Inferior parietal cortex (tissue), 1 donor: ENCODE measurements at regions not wholly inside any gene's neighbourhood (a gene's known extent, or its start where the extent isn't known, plus 50 kb on each side); places are given as distances from the start of the nearest gene placed in this dataset.
"Not testable (repeated sequence)": the region's sequence is repeated elsewhere in the genome, so short reads cannot be mapped to it uniquely, and the experiment has no call there.

Experiments used
- DNase-seq: peaks from one replicate; pipeline ENCODE4 v3.0.0-alpha.2; 2016; ENCODE audit errors: extremely low spot score

DNA sequence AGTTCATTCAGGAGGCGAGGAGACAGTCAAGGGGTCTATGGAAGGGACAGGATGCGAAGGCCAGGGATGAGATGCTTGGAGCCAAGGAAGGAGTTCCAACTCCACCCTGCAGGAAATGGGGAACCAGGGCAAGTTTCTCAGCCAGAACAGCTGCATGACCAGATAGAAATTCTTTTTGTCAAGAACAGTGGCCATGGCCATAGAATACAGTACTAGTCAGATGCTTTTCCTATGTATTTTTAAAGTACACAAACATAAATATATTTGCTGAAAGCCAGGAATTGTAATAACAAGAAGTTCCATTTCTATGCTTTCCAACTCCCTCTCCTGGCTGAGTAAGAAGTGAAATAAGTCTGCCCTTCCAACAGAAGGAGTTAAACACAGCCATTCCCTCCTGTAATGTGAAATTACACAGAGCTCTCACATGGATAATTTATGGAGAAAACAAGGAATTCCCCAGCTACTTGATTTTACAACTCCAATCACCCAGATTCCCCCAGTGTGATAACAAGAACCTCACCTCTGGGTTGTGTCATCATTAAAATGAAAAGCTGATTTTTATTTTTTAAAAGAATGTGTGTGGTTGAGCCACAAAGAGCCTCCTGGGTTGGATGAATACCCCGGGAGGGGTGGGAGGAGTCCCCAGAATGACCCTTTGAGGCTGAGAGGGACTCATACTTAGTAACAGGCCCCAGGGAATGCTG, 124.6 kb upstream of the ARHGEF3 start:
- DNase-seq, result no peak

- not testable (repeated sequence) for DNase-seq
Observed at GRCh38 chr3:56924700-56925099, 123.0 kb upstream of the ARHGEF3 start.

GRCh38 chr3:56923526-56924224, 121.9 kb upstream of the ARHGEF3 start:
- DNase-seq, result no peak

- DNase-seq, result no peak
Observed at GRCh38 chr3:56921573-56922453, 120.1 kb upstream of the ARHGEF3 start.

DNA sequence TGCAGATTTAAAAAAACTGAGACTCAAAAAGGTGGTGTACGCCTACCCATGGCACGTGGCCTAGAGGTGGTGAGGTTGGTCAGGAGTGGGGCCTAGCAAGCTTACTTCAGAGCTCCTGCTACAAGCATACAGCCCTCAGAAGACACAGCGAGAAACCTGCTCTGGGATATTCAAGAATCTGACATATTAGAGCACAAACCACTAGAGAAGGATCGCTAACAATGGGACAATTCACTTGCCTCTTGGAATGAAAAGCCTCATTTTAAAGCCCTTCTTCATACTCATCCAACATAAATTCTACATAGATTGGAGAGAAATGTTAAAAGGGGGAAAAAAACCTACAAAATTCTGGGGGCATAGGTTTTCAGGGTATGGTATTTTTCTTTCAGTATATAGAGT, 118.0 kb upstream of the ARHGEF3 start:
- no peak for DNase-seq

GRCh38 chr3:56919137-56919796, 117.5 kb upstream of the ARHGEF3 start:
- no peak for DNase-seq

GRCh38 chr3:56918111-56918568, 116.4 kb upstream of the ARHGEF3 start:
- no peak for DNase-seq

- no peak for DNase-seq
Observed at GRCh38 chr3:56917361-56918110, 115.8 kb upstream of the ARHGEF3 start.

DNA sequence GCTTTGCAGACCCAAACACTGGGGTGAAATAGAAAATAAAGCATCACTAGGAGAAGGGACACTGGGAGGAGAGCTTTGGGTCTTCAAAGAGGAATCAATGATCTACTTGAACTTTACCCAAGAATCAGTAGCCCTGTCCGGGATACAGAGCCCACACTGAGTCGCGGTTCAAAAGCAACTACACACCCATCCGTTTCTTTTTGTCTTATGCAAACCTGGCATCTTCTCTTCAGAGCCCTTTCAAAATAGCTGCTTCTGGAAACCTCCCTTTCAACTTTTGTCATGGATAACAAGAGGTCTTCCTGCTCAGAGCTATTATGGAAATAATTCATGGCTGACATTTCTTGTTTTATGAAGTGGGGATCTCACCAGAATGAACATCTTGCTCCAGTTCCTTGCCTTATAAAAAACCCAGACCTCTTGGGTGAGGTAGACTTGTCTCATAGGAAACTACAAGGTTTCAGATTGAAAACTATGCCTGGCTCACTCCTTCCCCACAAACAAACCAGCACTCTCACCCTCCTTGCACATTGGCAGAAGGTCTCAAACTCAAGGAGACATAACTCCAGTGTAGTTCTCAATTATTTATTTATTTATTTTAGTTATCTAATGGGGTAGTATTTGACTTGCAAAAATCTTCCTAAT, 115.1 kb upstream of the ARHGEF3 start:
- DNase-seq, result no peak

DNA sequence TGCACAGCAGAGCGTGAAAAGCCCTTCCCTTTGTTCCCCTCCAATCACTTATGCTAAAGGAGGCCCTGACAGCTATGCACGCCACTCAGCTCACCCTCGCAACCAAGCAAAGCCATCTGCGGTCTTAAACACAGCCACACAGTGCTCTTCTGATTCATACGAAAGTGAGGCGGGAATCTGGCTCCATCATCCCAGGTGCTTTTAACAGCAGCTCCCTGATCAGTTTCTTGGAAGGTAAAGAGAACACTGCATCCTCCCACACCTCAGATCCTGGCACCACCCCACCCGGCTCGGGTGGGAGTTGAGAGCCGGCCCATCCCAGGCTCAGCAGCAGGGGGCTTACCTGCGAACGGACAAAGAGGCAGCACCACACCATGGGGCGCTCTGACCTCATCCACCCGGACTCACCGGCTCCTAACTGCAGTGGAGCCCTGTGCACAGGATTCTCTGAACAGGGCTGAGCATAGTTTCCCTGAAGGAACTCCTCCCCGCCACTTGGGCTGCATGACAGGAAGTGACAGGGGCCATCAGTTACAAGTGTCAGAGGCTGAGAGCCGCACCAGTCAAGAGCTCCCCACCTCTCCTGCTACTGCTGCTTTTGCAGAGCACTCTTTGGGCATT, 114.3 kb upstream of the ARHGEF3 start:
- DNase-seq, result no peak

GRCh38 chr3:56914646-56915045, 112.9 kb upstream of the ARHGEF3 start:
- DNase-seq, result no peak

DNA sequence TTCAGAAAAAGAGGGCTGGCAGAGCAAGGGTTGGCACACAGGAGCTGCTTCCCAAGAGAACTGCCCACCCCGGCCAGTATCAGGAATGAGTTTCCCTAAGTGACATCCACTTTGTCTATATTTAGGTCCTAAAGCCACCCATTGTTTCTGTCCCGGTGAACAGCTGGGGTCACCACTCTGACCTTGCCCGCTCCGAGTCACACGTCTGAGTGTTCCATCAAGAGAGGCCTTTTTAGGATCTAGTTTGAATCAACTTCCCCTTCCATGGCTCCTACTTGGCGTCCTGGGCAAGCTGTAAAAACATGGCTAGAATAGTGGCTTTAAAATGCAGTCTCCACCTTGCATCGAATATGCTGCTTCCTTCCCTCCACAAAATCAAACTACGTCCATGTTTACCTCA, 109.6 kb upstream of the ARHGEF3 start:
- no peak for DNase-seq

- DNase-seq, result no peak
Observed at GRCh38 chr3:56909349-56909748, 107.6 kb upstream of the ARHGEF3 start.

- DNase-seq, result no peak
Observed at GRCh38 chr3:56908004-56908403, 106.3 kb upstream of the ARHGEF3 start.

GRCh38 chr3:56904552-56905215, 102.9 kb upstream of the ARHGEF3 start:
- DNase-seq, result no peak

DNA sequence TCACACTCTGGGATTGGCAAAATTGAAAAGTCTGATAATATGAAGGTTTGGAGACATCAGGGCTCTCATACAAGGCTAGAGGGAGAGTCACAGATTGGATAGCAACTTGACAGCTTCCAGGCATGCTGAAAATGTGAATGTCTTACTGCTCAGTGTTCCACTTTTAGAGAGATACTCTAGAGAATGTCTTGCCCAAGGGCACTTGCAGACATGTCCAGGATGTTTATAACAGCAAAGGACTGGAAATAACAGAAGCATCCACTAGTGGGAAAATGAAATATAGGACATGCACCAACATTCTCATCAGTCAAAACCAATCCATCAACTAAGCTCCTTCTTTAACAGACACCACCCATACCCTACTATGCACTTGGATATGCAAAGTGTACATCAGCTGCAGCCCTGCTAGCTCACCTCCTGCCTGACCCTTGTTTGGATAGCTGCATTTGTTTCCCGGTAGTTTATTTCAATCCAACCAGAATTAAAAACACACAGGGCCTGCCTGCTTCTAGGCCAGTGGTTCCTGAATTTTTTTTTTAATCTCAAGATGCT, 101.6 kb upstream of the ARHGEF3 start:
- DNase-seq, result no peak

- no peak for DNase-seq
Observed at GRCh38 chr3:56902468-56903160, 100.9 kb upstream of the ARHGEF3 start.

DNA sequence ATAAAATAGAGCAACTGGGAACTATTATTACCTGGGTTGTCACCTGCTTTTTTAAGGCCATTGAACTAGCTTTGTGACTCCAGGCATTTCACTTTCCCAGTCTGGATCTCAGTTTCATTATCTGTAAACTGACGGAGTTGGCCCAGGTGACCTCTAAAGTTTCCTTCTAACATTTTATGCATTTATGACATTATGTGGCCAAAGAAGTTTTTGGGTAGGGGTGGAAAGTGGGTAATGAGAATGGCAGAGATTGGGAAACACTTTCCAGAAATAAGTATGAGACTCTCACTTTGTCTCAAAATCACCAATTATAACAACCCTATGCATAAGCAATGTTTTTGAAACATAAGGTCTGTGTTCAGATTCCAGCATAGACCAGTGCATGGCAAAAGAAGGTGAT, 99.1 kb upstream of the ARHGEF3 start:
- no peak for DNase-seq

DNA sequence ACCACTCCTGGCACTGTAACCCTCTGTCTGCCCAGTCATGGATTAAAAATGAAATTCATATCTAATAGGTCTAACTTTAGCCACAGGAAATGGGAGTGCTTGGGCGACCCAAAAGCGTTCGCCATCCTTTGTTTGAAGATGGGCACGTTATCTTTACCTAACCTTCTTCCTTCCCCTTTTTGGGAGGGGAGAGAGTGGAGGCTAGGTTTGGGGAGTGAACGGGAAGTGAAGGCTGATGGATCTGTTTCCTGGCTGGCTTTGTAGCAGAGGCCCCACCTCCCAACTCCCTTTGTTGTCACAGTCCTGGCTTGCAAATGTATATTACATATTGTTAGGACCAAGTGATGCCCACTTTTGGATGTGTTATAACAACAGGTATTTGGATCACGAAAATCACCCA, 98.1 kb upstream of the ARHGEF3 start:
- DNase-seq, result no peak
